IMR-90 (cell line): ENCODE measurements at regions not wholly inside any gene's neighbourhood (a gene's known extent, or its start where the extent isn't known, plus 50 kb on each side); places are given as distances from the start of the nearest gene placed in this dataset.

Experiments used
- ATAC-seq: fragments of 200-7000 bp; cut with Tn5 transposase; 2 replicates; pipeline ENCODE4 v1.9.1; 2020; ENCODE audit warnings: low read depth, mild to moderate bottlenecking, moderate library complexity
- BruUV-seq: library from RNA; stranded (reverse); fragments of 400-500 nt; replicated peaks from 2 replicates; lab custom pipeline; 2021; lab: Mats Ljungman, UMichigan
- CTCF ChIA-PET: fragments of 300-600 bp; formaldehyde crosslinking; extraction: SDS; loops from one replicate; lab custom pipeline; 2021; ENCODE audit warnings: antibody characterized with exemption; lab: Yijun Ruan, JAX
- POLR2A ChIA-PET: fragments of 300-600 bp; sonication (Branson Sonifier 250); formaldehyde crosslinking; loops from one replicate; lab custom pipeline; 2022; ENCODE audit warnings: antibody characterized with exemption; ENCODE audit not compliant: unreplicated experiment; lab: Charles Lee
- DNase-seq: peaks from one replicate; pipeline ENCODE4 v3.0.0; 2013
- H2AFZ ChIP-seq: replicated peaks from 2 replicates; pipeline ENCODE3; 2013; ENCODE audit warnings: low read length, mild to moderate bottlenecking; ENCODE audit not compliant: poor library complexity
- H2AK5ac ChIP-seq: 2 replicates; pipeline ENCODE4 v1.6.1; 2013; ENCODE audit warnings: low read depth, low read length, inconsistent platforms
- H2AK9ac ChIP-seq: replicated peaks from 2 replicates; pipeline ENCODE3; 2013; ENCODE audit warnings: mild to moderate bottlenecking, low read depth, low read length, moderate library complexity; ENCODE audit not compliant: poor library complexity
- H2BK120ac ChIP-seq: 2 replicates; pipeline ENCODE4 v1.6.1; 2013; ENCODE audit warnings: low read depth, low read length, inconsistent platforms
- H2BK15ac ChIP-seq: 3 replicates; pipeline ENCODE4 v1.6.1; 2013; ENCODE audit warnings: low read depth, low read length, inconsistent platforms
- H2BK20ac ChIP-seq: 2 replicates; pipeline ENCODE4 v1.6.1; 2013; ENCODE audit warnings: low read depth, mild to moderate bottlenecking, inconsistent platforms, low read length, moderate library complexity
- H2BK5ac ChIP-seq: 2 replicates; pipeline ENCODE4 v1.6.1; 2013; ENCODE audit warnings: mild to moderate bottlenecking, low read depth, low read length, inconsistent platforms; ENCODE audit not compliant: poor library complexity, severe bottlenecking
- H3K14ac ChIP-seq: replicated peaks from 2 replicates; pipeline ENCODE4 v1.6.1; 2013; ENCODE audit warnings: low read depth, low read length, inconsistent platforms
- H3K18ac ChIP-seq: 2 replicates; pipeline ENCODE4 v1.6.1; 2013; ENCODE audit warnings: low read depth, low read length, control low read depth
- H3K23ac ChIP-seq: 2 replicates; pipeline ENCODE4 v1.6.1; 2013; ENCODE audit warnings: low read depth, low read length, inconsistent platforms
- H3K27ac ChIP-seq: 2 replicates; pipeline ENCODE4 v1.5.1; 2013; ENCODE audit warnings: mild to moderate bottlenecking, control low read depth, low read length; ENCODE audit not compliant: insufficient read depth
- H3K27me3 ChIP-seq: 2 replicates; pipeline ENCODE4 v1.6.1; 2013; ENCODE audit warnings: low read length; ENCODE audit not compliant: control insufficient read depth, insufficient read depth
- H3K36me3 ChIP-seq: 2 replicates; pipeline ENCODE4 v1.6.1; 2013; ENCODE audit warnings: low read length, mixed read lengths; ENCODE audit not compliant: control insufficient read depth, insufficient read depth
- H3K4ac ChIP-seq: 2 replicates; pipeline ENCODE4 v1.6.1; 2013; ENCODE audit warnings: low read depth, low read length, inconsistent platforms
- H3K4me1 ChIP-seq: 2 replicates; pipeline ENCODE4 v1.6.1; 2013; ENCODE audit warnings: low read length, mixed read lengths; ENCODE audit not compliant: control insufficient read depth, insufficient read depth
- H3K4me2 ChIP-seq: 2 replicates; pipeline ENCODE4 v1.6.1; 2013; ENCODE audit warnings: low read depth, mild to moderate bottlenecking, control low read depth, low read length, moderate library complexity
- H3K4me3 ChIP-seq: 2 replicates; pipeline ENCODE4 v1.5.1; 2013; ENCODE audit warnings: low read depth, mild to moderate bottlenecking, control low read depth, low read length, moderate library complexity; ENCODE audit not compliant: insufficient read depth
- H3K56ac ChIP-seq: 2 replicates; pipeline ENCODE4 v1.6.1; 2013; ENCODE audit warnings: low read length, inconsistent platforms; ENCODE audit not compliant: insufficient read depth; ENCODE audit errors: extremely low read depth
- H3K79me1 ChIP-seq, 2 experiments: 2 replicates each; pipeline ENCODE4 v1.6.1; 2013; ENCODE audit warnings: low read length in 2 of 2, inconsistent platforms in 1 of 2, low read depth in 1 of 2
- H3K9ac ChIP-seq: 2 replicates; pipeline ENCODE4 v1.6.1; 2013; ENCODE audit warnings: low read depth, low read length, control low read depth
- H3K9me1 ChIP-seq: 2 replicates; pipeline ENCODE4 v1.6.1; 2013; ENCODE audit warnings: low read length, inconsistent platforms; ENCODE audit not compliant: insufficient read depth
- H3K9me3 ChIP-seq: 2 replicates; pipeline ENCODE4 v1.6.1; 2013; ENCODE audit warnings: low read length; ENCODE audit not compliant: control insufficient read depth, insufficient read depth
- H4K20me1 ChIP-seq: 2 replicates; pipeline ENCODE4 v1.6.1; 2013; ENCODE audit warnings: low read length, inconsistent platforms; ENCODE audit not compliant: insufficient read depth
- H4K5ac ChIP-seq: 2 replicates; pipeline ENCODE4 v1.6.1; 2013; ENCODE audit warnings: mild to moderate bottlenecking, low read depth, low read length, control low read depth
- H4K8ac ChIP-seq, 2 experiments: 2 replicates each; pipeline ENCODE4 v1.6.1; 2013; ENCODE audit warnings: low read depth in 2 of 2, low read length in 2 of 2, control low read depth in 1 of 2, inconsistent platforms in 1 of 2
- H4K91ac ChIP-seq: 2 replicates; pipeline ENCODE4 v1.6.1; 2013; ENCODE audit warnings: low read depth, low read length, inconsistent platforms; ENCODE audit not compliant: insufficient read depth
- BHLHE40 ChIP-seq: fragments of 150-350 bp; IDR thresholded peaks from 2 replicates; pipeline ENCODE4 v1.6.1; 2016; ENCODE audit warnings: mild to moderate bottlenecking, low read depth, low read length
- CEBPB ChIP-seq: IDR thresholded peaks from 2 replicates; pipeline ENCODE4 v1.6.1; 2012; ENCODE audit warnings: low read depth, low read length, improper control_type of control experiment
- CHD1 ChIP-seq: IDR thresholded peaks from 2 replicates; pipeline ENCODE4 v1.6.1; 2012; ENCODE audit warnings: low read depth, low read length, improper control_type of control experiment
- CTCF ChIP-seq: conservative IDR thresholded peaks from 2 replicates; pipeline ENCODE4 v1.5.1; 2012; ENCODE audit warnings: mild to moderate bottlenecking, low read depth, low read length, improper control_type of control experiment
- ELK1 ChIP-seq: fragments of 150-350 bp; IDR thresholded peaks from 2 replicates; pipeline ENCODE4 v1.6.1; 2016; ENCODE audit warnings: low read depth, mild to moderate bottlenecking, low read length, moderate library complexity, borderline replicate concordance
- FOS ChIP-seq: fragments of 150-350 bp; IDR thresholded peaks from 2 replicates; pipeline ENCODE4 v1.6.1; 2016; ENCODE audit warnings: low read depth, low read length
- MAFK ChIP-seq: IDR thresholded peaks from 2 replicates; pipeline ENCODE4 v1.6.1; 2012; ENCODE audit warnings: low read depth, low read length, improper control_type of control experiment
- MAZ ChIP-seq: IDR thresholded peaks from 2 replicates; pipeline ENCODE4 v1.6.1; 2012; ENCODE audit warnings: low read depth, mild to moderate bottlenecking, low read length, improper control_type of control experiment, moderate library complexity, borderline replicate concordance
- MXI1 ChIP-seq: IDR thresholded peaks from 2 replicates; pipeline ENCODE4 v1.6.1; 2012; ENCODE audit warnings: low read depth, mild to moderate bottlenecking, low read length, moderate library complexity, borderline replicate concordance
- NFE2L2 ChIP-seq: fragments of 150-350 bp; IDR thresholded peaks from 2 replicates; pipeline ENCODE4 v1.6.1; 2016; ENCODE audit warnings: low read depth, mild to moderate bottlenecking, low read length
- POLR2A ChIP-seq: IDR thresholded peaks from 2 replicates; pipeline ENCODE4 v1.6.1; 2012; ENCODE audit warnings: mild to moderate bottlenecking, low read depth, low read length
- RAD21 ChIP-seq: IDR thresholded peaks from 2 replicates; pipeline ENCODE4 v1.6.1; 2012; ENCODE audit warnings: low read length, improper control_type of control experiment
- RCOR1 ChIP-seq: IDR thresholded peaks from 2 replicates; pipeline ENCODE4 v1.6.1; 2012; ENCODE audit warnings: mild to moderate bottlenecking, low read length, improper control_type of control experiment; ENCODE audit not compliant: insufficient replicate concordance
- RFX5 ChIP-seq: IDR thresholded peaks from 2 replicates; pipeline ENCODE4 v1.8.0; 2012; ENCODE audit warnings: low read depth, mild to moderate bottlenecking, low read length, moderate library complexity
- SMC3 ChIP-seq: fragments of 150-350 bp; IDR thresholded peaks from 2 replicates; pipeline ENCODE4 v1.6.1; 2016; ENCODE audit warnings: low read depth, mild to moderate bottlenecking, antibody characterized with exemption, low read length, moderate library complexity
- USF2 ChIP-seq: fragments of 150-350 bp; IDR thresholded peaks from 2 replicates; pipeline ENCODE4 v1.6.1; 2017; ENCODE audit warnings: mild to moderate bottlenecking, antibody characterized with exemption, low read length, low read depth
- WGBS, 2 experiments: methylation state at CpG; one replicate each; pipeline versions ENCODE4 v1.1.5 to v1.1.7; 2013; ENCODE audit warnings: missing lambda C conversion rate in 2 of 2; ENCODE audit not compliant: insufficient read length in 1 of 2; ENCODE audit errors: extremely low coverage in 2 of 2; 5-methylcytosine and 5-hydroxymethylcytosine counted together
- dilution Hi-C: fragments of 300-500 bp; cut with HindIII; formaldehyde crosslinking; loops from one replicate; pipeline ENCODE4 v1.14.3; 2018; ENCODE audit warnings: low sequenced_read_pairs; ENCODE audit not compliant: unreplicated experiment
- in situ Hi-C: fragments of 300-500 bp; cut with MboI; formaldehyde crosslinking; loops from 3 replicates; pipeline ENCODE4 v1.14.3; 2019; ENCODE audit warnings: low sequenced_read_pairs, inconsistent platforms, mixed read lengths
- intact Hi-C: fragments of 100-400 bp; cut with micrococcal nuclease; formaldehyde crosslinking; loops from 2 replicates; pipeline ENCODE4 v1.10.0; 2022

GRCh38 chr7:32145911-32146310 lies 75.7 kb upstream of the PDE1C start:
- Histone ChIP-seq H3K27ac (no peak overlapping the region), H3K79me1 (no peaks in the 10 kb centered on the region), H3K4ac (no peak overlapping the region; the same call in 1 of the 2 replicates), H3K27me3 (no peaks in the 10 kb centered on the region), H2BK120ac (no peak overlapping the region), H2BK5ac (no peak overlapping the region), H2AK9ac (no peak overlapping the region), H3K36me3 (no peaks in the 10 kb centered on the region), H2BK20ac (no peak overlapping the region), H3K4me3 (no peak overlapping the region), H3K56ac (no peak overlapping the region), H3K23ac (no peak overlapping the region), H4K5ac (no peak overlapping the region), H3K4me2 (no peak overlapping the region), H3K4me1 (peaks cover 7% of the 10 kb centered on the region), H3K9me3 (peaks cover 3% of the 10 kb centered on the region; the same call in 1 of the 2 replicates), H3K18ac (no peak overlapping the region), H3K9ac (no peak overlapping the region), H3K14ac (no peak overlapping the region), H2AFZ (no peak overlapping the region), H2AK5ac (no peak overlapping the region), H3K9me1 (0 out of 2 replicates have a peak, but pooled peaks cover 7% of the 10 kb centered on the region), H4K8ac (no peak overlapping the region), H2BK15ac (0 out of 3 replicates have a peak overlapping the region, but pooled peaks have one; percentile 7), H4K20me1 (no peaks in the 10 kb centered on the region), H4K91ac (no peak overlapping the region)
- ChIA-PET POLR2A (no interaction called here), CTCF (interaction anchor here (0.6 kb wide), 1 partner anchor 20 kb away, joined by 4 read pairs; no protein-coding TSS in a partner anchor)
- dilution Hi-C loops (no loop called here), intact Hi-C loops (no loop called here), in situ Hi-C loops (no loop called here)
- ATAC-seq (no peak), DNase-seq (no peak)
- WGBS, 2 experiments = no CpG with 5 or more reads among the region's 2 CpGs
- TF ChIP-seq CEBPB (no peak), MAFK (no peak), ELK1 (no peak), SMC3 (no peak), CTCF (no peak), RCOR1 (no peak), RAD21 (no peak), CHD1 (no peak), MAZ (no peak), USF2 (no peak), NFE2L2 (no peak), BHLHE40 (no peak), FOS (no peak), MXI1 (no peak), RFX5 (no peak), POLR2A (no peak)
- BruUV-seq = no TSS peak
